ENCODE measurements at regions not wholly inside any gene's neighbourhood (a gene's known extent, or its start where the extent isn't known, plus 50 kb on each side); places are given as distances from the start of the nearest gene placed in this dataset.
"Not testable (repeated sequence)": the region's sequence is repeated elsewhere in the genome, so short reads cannot be mapped to it uniquely, and the experiment has no call there.

- no peak for DNase-seq
These were observed 528.9 kb downstream of the IGSF11 start for GRCh38 chr3:118505784-118506183.

GRCh38 chr3:118511402-118511801 is 523.2 kb downstream of the IGSF11 start:
- DNase-seq: no peak

DNA sequence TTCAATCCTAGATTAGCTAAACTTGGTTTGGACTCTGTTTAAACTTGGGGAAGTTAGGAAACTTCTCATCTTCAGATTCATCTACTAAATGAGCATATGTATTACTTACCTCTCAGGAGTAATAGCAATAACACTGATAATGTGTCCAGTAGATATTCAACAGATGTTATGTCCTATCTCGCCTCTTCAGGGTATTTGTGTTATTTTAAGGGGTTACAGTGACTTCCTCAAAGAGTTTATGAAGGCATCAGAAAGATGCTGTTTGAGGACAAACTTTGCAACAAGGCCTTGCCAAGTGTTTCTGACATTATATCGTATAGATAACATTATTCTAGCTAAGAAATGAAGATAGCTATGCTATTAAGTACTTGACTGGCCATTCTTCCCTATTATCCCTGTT is 522.3 kb downstream of the IGSF11 start:
- DNase-seq: no peak

GRCh38 chr3:118525077-118525476 is 509.6 kb downstream of the IGSF11 start:
- DNase-seq: no peak

DNA sequence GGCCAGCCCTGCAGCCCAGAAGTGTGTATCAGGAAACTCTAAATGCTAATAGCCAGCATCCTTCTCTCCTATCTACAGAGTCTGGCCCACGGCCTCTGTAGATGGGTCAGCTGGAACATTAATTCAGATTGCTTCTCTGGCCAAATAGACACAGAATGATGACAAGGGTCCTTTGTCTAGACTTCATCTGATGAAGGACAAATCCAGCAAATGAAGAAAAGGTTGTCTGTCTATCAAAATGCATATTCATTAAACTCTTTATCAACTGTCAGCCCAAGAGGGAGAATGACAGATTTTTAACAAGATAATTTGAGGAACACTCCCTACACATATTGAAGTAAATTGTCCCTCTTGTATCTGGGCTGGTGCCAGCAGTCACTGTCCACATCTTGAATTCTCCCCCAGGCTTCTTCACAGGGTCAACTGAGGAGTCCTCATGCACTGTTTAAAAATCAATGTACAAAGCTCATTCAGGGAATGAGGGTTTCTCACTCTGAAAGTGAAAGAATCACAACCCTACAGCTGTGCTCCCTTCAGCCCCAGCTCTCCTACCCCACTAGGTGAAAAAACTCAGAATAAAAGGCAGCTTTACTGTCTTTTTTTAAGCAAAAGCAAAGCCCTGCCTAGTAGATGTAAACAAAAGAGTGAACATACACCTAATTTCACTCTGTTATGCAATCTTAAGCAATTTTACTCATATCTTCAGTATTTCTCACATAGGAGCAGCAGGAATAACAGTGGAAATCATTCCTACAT is 507.7 kb downstream of the IGSF11 start:
- no peak for DNase-seq

DNA sequence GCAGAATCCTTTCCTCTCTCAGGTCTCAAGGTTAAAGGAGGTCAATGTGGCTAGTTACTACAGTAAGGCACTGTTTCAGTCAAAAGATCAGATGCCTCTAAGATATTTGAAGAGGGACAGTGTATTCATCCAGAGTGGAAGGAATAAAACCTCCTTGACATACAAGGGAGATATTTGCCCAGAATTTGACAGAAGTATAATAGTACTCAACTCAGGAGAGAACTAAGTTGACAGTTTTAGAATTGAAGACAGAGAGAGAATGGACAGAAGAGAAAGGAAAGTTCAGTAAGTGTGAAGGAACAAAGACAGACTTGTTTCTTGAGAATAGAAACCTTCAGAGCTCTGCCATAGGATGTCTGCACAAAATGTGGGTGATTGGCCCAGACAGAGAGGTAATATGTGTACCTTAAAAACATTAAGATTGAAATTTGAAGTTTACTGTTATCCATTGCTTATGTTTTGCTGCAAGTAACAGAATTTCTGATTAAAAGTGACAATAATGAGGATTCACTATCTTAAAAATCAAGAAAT is 507.1 kb downstream of the IGSF11 start:
- DNase-seq: no peak

DNA sequence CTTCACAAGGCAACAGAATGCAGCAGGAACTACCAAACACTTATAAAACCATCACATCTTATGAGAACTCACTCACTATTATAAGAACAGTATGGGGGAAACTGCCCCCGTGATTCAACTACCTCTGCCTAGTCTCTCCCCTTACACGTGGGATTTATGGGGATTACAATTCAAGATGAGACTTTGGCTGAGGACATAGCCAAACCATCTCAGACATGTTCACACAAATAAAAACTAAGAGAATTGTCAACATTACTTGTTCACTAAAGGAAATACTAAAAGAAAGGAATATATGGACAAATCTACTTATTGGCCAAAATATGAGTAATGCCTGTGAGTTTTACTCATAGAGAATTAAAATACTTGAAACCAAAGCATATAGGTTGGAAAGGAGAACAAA is 505.1 kb downstream of the IGSF11 start:
- no peak for DNase-seq

GRCh38 chr3:118530350-118530922 is 504.2 kb downstream of the IGSF11 start:
- no peak for DNase-seq

DNA sequence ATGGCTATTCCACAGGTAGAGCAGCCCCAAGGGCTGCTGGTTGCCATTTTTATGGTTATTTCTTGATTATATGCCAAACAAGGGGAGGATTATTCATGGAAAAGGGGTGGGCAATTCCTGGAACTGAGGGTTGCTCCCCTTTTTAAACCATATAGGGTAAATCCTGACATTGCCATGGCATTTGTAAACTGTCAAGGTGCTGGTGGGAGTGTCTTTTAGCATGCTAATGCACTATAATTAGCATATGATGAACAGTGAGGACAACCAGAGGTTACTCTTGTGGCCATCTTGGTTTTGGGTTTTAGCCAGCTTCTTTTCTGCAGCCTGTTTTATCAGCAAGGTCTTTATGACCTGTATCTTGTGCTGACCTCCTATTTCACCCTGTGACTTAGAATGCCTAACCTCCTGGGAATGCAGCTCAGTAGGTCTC is 503.7 kb downstream of the IGSF11 start:
- DNase-seq: not testable (repeated sequence)

- DNase-seq: no peak
These were observed 502.8 kb downstream of the IGSF11 start for GRCh38 chr3:118531816-118532215.

DNA sequence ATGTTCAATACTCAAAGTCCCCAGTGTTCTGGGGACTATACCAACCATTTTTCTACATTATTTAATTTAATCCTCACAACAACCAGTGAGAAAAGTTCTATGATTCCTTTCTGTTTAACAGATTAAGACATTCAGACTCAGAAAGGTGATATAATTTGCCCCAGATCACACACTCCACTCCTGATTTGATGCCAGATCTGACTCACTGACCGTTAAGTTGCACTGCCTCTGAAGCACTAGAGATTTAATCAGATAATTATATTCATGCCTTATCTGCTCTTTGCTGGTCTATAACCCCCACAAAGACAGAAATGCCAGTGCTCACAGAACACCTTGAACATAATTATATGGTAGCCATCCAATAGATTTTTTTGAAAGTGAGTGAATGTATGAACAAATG is 501.0 kb downstream of the IGSF11 start:
- DNase-seq: no peak

- no peak for DNase-seq
These were observed 500.1 kb downstream of the IGSF11 start for GRCh38 chr3:118534519-118534918.

GRCh38 chr3:118536764-118537163 is 497.9 kb downstream of the IGSF11 start:
- no peak for DNase-seq

GRCh38 chr3:118537454-118537853 is 497.2 kb downstream of the IGSF11 start:
- no peak for DNase-seq

DNA sequence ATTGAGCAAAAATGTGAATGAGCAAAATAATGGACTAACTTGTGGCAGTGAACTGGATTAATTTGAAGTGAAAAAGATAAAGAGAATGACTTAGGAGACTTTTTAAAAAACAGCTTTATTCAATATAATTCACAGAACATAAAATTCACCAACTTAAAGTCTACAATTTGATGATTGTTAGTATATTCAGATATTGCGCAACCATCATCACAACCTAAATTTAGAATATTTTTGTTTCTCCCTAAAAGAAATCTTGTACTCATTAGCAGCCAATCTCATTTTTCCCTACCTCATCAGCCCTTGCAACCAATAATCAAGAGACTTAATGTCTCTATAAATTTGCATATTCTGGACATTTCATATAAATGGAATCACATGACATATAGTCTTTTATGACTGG is 496.5 kb downstream of the IGSF11 start:
- no peak for DNase-seq

GRCh38 chr3:118539820-118540447 is 494.7 kb downstream of the IGSF11 start:
- not testable (repeated sequence) for DNase-seq

DNA sequence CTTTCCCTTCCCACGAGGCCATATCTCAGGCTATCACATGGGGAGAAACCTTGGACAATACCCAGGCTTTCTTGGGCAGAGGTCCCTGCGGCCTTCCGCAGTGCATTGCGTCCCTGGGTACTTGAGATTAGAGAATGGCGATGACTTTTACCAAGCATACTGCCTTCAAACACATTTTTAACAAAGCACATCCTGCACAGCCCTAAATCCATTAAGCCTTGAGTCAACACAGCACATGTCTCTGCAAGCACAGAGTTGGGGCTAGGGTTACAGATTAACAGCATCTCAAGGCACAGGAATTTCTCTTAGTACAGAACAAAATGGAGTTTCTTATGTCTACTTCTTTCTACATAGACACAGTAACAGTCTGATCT is 494.2 kb downstream of the IGSF11 start:
- DNase-seq: not testable (repeated sequence)

DNA sequence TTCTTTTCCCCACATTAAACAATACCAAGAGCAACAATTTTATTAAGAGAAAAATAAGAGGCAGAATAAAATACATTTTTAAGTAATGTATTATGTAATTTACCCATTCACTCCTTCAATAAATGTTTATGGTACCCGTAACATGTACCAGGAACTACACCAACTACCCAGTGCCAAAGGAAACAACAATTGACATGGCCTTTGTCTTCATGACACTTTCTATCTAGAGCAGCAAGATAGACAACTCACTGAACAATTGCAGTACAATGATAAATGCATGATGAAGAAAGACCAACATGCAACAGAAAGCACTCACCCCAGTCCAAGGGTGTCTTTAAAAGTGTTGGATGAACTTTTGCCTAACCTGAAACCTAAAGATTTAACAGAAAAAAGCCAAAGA is 493.8 kb downstream of the IGSF11 start:
- no peak for DNase-seq

DNA sequence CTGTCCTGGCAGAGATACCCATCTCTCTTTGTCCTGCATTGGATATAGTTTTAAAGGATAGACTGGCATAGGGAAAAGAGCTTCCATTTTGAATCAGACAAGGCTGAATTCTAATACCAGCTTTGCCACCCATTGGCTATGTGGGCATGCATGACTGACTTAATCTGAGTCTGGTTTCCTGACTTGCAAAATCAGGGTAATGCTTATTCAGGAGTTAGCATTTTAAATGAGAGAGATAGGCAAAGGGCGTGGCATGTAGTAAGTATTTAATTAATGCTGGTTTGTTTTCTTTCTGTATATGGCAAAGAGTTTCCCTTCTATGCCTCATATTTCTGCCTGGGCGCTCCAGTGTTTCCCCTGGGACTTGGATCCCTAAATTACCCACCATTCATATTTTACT is 492.9 kb downstream of the IGSF11 start:
- no peak for DNase-seq

GRCh38 chr3:118543832-118544231 is 490.8 kb downstream of the IGSF11 start:
- DNase-seq: no peak

GRCh38 chr3:118544458-118544857 is 490.2 kb downstream of the IGSF11 start:
- DNase-seq: no peak

- DNase-seq: no peak
These were observed 486.2 kb downstream of the IGSF11 start for GRCh38 chr3:118548434-118548833.

- no peak for DNase-seq
These were observed 484.5 kb downstream of the IGSF11 start for GRCh38 chr3:118550122-118550521.

- no peak for DNase-seq
These were observed 484.1 kb downstream of the IGSF11 start for GRCh38 chr3:118550556-118550955.
